DND-41 (cell line): ENCODE measurements at regions not wholly inside any gene's neighbourhood (a gene's known extent, or its start where the extent isn't known, plus 50 kb on each side); places are given as distances from the start of the nearest gene placed in this dataset.

Experiments
- EZH2 ChIP-seq: IDR thresholded peaks from 3 replicates; pipeline ENCODE4 v1.6.1; 2012; ENCODE audit warnings: borderline replicate concordance, low read depth, mild to moderate bottlenecking, moderate library complexity, low read length, inconsistent platforms; ENCODE audit not compliant: severe bottlenecking
- TF ChIP-seq, protein P1 (sequence below): IDR thresholded peaks from 2 replicates; pipeline ENCODE4 v1.5.1; 2012; ENCODE audit warnings: borderline replicate concordance, low read length, moderate library complexity, mild to moderate bottlenecking; ENCODE audit not compliant: poor library complexity, severe bottlenecking; ENCODE audit errors: extremely low read depth

DNA sequence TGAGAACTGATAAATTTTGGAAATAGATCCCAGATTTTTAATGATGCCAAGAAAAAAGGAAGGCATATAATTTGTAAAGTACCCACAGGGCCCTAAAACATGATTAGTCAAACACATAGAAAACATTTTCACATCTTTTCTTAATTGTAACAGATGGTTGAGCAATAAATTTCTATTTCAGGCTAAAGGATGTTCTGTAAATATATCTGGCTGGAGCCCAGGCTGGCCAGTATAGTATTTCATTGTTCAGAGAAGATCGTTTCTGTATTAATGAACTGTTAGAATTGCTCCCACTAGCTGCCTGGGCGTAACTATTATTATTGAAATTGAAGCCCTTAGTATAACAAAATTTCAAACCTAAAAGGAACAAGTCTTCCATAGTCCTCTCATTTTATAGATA lies 105.3 kb upstream of the SMC2 start:
- TF ChIP-seq, protein P1, sequence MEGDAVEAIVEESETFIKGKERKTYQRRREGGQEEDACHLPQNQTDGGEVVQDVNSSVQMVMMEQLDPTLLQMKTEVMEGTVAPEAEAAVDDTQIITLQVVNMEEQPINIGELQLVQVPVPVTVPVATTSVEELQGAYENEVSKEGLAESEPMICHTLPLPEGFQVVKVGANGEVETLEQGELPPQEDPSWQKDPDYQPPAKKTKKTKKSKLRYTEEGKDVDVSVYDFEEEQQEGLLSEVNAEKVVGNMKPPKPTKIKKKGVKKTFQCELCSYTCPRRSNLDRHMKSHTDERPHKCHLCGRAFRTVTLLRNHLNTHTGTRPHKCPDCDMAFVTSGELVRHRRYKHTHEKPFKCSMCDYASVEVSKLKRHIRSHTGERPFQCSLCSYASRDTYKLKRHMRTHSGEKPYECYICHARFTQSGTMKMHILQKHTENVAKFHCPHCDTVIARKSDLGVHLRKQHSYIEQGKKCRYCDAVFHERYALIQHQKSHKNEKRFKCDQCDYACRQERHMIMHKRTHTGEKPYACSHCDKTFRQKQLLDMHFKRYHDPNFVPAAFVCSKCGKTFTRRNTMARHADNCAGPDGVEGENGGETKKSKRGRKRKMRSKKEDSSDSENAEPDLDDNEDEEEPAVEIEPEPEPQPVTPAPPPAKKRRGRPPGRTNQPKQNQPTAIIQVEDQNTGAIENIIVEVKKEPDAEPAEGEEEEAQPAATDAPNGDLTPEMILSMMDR: no peak
- TF ChIP-seq EZH2: no peak
